ENCODE measurements at regions not wholly inside any gene's neighbourhood (a gene's known extent, or its start where the extent isn't known, plus 50 kb on each side); places are given as distances from the start of the nearest gene placed in this dataset.

DNA sequence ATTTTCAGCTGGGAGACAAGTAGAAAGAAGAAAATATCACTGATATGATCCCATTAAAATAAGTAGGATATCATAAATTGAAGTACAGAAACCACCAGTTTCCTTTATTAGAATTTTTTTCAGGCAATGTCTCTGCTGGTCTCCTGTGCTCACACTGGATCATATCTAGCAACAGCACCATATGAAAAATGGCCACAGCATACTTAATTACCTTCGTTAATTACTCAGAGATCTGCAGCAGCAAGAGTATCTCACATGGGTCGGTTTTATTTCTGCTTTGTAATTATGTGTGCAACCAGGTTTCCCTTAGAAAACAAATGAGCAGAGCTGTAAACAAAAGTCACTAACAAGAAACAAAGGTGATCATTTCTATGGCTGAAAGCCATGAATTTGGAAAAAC lies 287.9 kb downstream of the LRRIQ3 start:
- TF ChIP-seq, protein P1, sequence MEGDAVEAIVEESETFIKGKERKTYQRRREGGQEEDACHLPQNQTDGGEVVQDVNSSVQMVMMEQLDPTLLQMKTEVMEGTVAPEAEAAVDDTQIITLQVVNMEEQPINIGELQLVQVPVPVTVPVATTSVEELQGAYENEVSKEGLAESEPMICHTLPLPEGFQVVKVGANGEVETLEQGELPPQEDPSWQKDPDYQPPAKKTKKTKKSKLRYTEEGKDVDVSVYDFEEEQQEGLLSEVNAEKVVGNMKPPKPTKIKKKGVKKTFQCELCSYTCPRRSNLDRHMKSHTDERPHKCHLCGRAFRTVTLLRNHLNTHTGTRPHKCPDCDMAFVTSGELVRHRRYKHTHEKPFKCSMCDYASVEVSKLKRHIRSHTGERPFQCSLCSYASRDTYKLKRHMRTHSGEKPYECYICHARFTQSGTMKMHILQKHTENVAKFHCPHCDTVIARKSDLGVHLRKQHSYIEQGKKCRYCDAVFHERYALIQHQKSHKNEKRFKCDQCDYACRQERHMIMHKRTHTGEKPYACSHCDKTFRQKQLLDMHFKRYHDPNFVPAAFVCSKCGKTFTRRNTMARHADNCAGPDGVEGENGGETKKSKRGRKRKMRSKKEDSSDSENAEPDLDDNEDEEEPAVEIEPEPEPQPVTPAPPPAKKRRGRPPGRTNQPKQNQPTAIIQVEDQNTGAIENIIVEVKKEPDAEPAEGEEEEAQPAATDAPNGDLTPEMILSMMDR (IDR thresholded peaks at IDR 0.05) = no peak
- TF ChIP-seq POLR2A (IDR thresholded peaks at IDR 0.05) = no peak

Measured in heart left ventricle (tissue), 13 donors.